Hippocampal formation (tissue), 2 donors: ENCODE measurements at regions not wholly inside any gene's neighbourhood (a gene's known extent, or its start where the extent isn't known, plus 50 kb on each side); places are given as distances from the start of the nearest gene placed in this dataset.
A peak's percentile ranks its signal among the peaks of the same experiment; 100 is the strongest.

Experiments used
- DNase-seq, 2 donors: peaks; one replicate each; lab custom pipeline; 2025; lab: John Stamatoyannopoulos, UW

GRCh38 chr14:98612434-98613200 is 659.4 kb downstream of the BCL11B start:
- no peak for DNase-seq

DNA sequence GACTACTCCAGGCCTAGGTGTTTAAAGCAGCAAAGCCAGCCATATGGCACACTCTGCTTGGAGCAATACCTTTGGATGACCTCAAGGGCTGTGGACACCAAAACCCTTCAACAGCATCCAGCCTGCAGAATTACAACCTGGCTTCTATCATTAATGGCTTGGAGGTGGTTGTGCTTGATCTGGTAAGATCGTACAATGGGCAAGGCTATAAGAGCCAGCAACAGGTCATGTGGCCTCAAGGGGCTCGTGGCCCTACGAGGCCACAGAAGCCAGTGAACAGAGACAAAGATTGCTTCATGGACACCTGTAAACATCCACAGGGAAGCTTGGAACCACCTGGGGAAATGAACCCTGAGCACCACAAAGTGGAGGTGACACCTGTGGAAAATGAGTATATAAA is 657.3 kb downstream of the BCL11B start:
- DNase-seq: no peak

- DNase-seq: no peak
These were observed 649.6 kb downstream of the BCL11B start for GRCh38 chr14:98622208-98623051.

DNA sequence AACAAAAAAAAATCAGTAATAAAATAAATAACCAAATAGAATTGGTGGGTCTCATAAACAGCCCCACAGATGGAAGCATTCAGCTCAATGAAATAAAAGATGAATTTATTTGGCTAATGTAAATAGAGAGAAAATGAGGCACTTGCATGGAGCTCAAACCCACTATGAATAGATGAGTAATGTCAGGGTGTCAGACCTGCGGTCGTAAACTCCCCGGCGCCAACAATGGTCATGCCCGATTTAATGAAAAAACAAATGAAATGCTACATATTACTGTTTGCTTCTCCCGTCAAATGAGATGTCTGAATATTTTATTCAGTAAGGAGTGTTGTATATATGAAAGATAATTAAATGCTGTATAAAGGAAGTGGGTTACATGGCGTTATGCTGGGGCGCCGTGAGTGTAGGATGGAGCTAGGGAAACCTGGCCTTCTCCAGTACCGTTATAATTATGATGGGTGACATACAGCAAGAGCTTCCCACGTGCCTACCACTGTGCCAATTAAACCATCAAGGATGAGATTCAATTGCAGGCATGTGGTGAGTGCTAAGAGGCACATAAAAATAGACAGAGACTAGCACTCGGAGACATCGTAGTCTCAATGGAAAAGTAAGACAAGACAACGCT is 648.1 kb downstream of the BCL11B start:
- no peak for DNase-seq

- peak; percentile 71 to 87 for DNase-seq
These were observed 638.6 kb downstream of the BCL11B start for GRCh38 chr14:98633380-98633779.

GRCh38 chr14:98634043-98634820 is 637.8 kb downstream of the BCL11B start:
- DNase-seq: no peak

DNA sequence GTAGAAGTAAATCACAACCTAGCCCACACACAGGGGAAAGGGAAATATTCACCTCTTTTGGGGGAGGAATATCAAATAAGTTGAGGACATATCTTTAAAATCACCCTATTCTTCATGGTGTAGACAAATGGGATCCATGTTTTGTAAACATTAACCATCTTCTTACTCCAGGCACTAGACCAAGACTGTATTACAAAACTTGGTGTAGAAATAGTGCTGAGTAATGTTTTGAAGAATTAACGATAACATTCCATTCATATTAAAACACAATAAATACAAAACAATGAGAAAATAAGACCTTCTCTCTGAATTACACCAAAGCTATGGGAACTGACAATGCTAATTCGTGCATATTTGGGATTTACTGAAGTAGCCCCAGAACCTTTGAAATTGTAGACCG is 633.6 kb downstream of the BCL11B start:
- DNase-seq: no peak

GRCh38 chr14:98647754-98648153 is 624.2 kb downstream of the BCL11B start:
- no peak for DNase-seq

GRCh38 chr14:98651037-98651436 is 621.0 kb downstream of the BCL11B start:
- no peak for DNase-seq

- DNase-seq: no peak
These were observed 607.0 kb downstream of the BCL11B start for GRCh38 chr14:98665007-98665406.

DNA sequence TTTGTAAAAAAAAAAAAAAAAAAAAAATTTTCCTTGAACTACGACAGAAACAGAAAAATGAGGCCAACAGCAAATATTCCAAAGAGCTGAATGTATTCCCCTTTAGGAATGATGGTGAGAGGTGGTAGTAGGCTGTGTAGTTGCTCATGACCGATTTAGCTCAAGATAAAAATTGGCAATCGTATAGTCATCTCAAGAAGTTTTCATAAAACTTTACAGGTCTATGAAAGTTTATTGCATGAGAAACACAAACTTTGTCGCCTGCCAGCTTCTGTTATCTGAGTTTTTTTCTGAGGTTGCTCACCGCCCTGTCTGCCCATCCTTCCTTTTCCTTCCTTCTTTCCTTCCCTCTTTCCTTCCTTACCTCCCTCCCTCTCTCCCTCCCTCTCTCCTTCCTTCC is 605.5 kb downstream of the BCL11B start:
- DNase-seq: no peak

DNA sequence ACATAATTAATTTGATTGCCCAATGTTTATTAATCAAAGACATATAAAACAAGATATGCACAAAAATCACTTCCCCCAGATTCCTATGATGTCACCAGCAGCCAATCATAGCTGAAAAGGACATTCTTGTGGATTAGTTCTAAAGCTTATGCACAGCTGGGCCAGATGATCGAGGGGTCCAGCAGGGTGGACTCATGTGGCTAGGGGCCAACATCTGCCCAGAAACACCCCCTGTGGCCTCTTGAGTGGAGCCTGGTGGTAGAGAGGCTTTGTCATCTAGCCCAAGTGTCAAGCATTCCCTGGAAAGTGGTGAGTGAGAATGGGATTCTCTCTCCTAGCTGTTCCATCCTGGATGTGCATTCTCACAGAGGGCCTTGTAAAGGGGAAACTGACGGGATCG is 590.0 kb downstream of the BCL11B start:
- DNase-seq: no peak

GRCh38 chr14:98682726-98683125 is 589.3 kb downstream of the BCL11B start:
- no peak for DNase-seq

DNA sequence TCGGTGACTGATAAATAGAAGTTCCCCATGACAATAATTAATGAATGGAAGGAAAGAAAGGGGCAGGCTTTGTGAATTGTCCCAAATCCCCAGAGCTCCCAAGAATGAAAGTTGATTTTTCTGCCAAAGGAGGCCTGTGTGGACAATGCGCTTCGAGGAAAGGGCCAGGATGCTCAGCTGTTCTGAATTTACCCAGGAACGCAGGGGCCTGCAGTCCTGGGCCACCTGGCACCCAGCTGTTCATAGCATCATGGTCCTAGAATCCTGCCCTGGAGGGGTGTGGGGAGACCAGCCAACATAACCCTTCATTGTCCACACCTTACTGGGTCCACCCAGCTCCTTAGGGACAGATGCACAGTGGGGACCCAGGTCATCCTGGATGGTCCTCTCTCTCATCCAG is 587.5 kb downstream of the BCL11B start:
- no peak for DNase-seq

GRCh38 chr14:98685725-98686124 is 586.3 kb downstream of the BCL11B start:
- DNase-seq: no peak

DNA sequence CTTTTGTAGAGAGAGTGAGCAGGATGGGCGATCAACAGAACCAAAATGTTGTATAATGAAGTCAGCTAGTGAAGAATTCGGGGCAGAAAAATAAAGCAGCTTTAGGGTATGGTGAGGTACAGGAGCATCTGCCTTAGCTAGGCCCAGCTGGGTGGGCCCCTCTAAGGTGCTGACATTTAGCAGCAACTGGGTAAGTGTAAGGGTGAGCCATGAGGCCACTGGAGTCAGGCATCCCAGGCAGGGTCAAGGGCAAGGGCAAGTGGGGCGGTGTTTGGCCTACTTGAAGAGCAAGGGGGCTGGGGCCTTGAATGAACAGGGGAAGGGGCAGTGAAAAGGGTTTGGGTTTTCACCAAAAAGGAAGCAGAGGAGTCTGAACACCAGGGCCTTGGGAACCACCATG is 583.6 kb downstream of the BCL11B start:
- no peak for DNase-seq

- no peak for DNase-seq
These were observed 582.0 kb downstream of the BCL11B start for GRCh38 chr14:98689951-98690350.

GRCh38 chr14:98692832-98693231 is 579.2 kb downstream of the BCL11B start:
- no peak for DNase-seq

GRCh38 chr14:98694541-98694940 is 577.5 kb downstream of the BCL11B start:
- DNase-seq: no peak

DNA sequence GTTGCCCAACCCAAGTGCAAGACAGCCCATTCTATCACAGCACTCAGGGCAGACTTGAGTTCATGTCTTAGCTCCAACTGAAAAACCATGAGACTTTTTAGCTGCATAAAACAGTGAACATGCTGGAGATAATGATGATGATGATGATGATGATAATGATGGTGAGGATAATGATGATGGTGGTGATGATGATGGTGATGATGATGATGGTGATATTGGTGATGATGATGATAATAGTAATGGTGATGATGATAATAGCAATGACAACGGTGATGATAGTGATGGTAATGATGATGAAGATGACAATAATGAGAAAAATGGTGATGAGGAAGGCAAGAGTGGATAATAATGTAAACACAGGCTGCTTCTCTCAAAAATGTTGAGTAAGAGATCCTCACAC is 576.2 kb downstream of the BCL11B start:
- DNase-seq: no peak

DNA sequence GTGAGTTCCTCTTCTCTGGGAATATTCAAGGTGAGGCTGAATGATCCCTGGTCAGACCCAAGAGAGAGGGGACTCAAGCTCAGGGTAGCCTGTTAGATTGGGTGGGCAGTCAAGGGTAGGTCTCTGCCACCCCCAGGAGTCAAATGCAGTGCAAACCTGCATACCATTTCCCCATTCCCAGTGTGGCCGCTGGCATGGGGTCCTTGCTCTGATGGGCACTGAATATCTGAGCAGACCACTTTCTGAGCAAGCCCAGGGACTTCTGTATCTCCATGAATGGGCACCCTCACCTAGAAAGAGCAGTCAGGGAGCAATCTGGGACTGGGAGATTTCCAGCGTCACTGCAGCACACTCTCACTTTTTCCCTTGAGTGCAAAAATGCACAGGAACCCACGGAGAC is 573.7 kb downstream of the BCL11B start:
- DNase-seq: no peak

DNA sequence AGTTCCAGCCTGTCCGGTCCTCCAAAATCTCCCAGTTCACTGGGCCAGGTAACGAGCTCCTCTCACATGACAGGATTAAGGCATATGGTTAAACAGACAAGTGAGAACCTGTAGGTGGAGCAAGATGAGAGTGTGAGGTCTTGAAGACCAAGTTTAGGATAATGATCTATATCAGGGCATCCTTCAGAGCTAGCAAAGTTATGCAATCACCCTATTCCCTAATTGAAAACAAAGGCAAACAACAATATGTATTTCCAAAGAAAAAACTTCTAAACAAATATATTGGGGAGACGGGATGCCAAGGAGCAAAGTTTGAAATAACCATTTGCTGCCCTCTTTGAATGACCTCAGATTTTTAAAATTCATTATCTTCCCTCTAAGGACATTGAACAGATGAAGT is 571.2 kb downstream of the BCL11B start:
- DNase-seq: no peak
